COLO668 (cell line): ENCODE measurements at regions not wholly inside any gene's neighbourhood (a gene's known extent, or its start where the extent isn't known, plus 50 kb on each side); places are given as distances from the start of the nearest gene placed in this dataset.

ENCODE experiments used
- DNase-seq: peaks from one replicate; lab custom pipeline; 2025; ENCODE audit not compliant: unreplicated experiment; lab: John Stamatoyannopoulos, UW

DNA sequence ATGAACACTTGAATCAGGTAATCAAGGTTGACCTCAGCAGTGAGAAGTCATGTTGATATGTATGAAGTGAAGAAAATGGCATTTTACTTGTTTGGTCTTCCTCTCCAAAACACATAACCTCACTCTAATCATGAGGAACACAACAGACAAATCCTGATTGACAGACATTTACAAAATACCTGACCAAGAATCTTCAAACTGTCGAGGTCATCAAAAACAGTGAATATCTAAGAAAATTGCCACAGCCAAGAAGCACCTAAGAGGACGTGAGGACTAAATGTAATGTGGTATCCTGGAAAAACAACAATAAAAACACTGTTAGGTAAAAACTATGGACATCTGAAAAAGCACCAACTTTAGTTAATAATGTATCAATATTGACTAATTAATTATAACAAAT, 129.5 kb upstream of the MAGEB18 start:
- DNase-seq, result no peak

- DNase-seq, result no peak
Observed at GRCh38 chrX:26019386-26019785, 118.8 kb upstream of the MAGEB18 start.

- DNase-seq, result no peak
Observed at GRCh38 chrX:26026179-26026578, 112.0 kb upstream of the MAGEB18 start.

GRCh38 chrX:26032111-26032912, 105.8 kb upstream of the MAGEB18 start:
- DNase-seq, result no peak

- no peak for DNase-seq
Observed at GRCh38 chrX:26037367-26037766, 100.8 kb upstream of the MAGEB18 start.

GRCh38 chrX:26050099-26050498, 88.0 kb upstream of the MAGEB18 start:
- DNase-seq, result no peak

DNA sequence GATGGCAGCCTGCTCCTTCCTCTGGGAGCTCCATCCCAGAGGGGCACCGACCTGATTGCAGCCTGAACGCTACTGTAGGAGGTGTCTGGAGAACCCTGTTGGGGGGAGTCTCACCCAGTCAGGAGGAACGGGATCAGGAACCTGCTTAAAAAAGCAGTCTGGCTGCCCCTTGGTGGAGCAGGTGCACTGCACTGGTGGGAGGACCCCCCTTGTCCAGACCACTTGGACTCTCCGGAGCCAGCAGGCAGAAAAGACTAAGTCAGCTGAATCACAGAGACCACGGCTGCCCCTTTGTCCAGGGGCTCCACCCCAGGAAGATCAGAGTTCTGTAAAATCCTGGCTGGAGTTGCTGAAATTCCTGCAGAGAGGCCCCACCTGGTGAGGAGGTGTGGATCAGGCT, 67.3 kb upstream of the MAGEB18 start:
- DNase-seq, result no peak

DNA sequence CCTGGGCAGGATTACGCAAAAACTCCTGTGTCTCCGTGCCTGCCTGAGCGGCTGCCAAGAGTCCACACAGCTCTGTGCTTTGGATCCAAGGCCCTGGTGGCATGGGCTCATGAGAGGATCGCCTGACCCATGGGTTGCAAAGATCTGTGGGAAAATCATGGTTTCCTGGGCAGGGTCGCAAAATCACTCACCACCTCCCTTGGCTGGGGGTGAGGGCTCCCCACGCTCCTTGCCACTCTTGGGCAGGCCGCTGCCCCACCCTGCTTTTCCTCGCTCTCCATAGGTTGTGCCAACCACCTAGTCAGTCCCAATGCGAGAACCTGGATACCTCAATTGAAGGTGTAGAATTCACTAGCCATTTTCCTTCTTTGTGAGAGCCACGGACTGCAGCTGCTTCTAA, 66.5 kb upstream of the MAGEB18 start:
- no peak for DNase-seq

GRCh38 chrX:26083093-26083492, 55.0 kb upstream of the MAGEB18 start:
- no peak for DNase-seq
